NCI-H526 (cell line): ENCODE measurements at regions not wholly inside any gene's neighbourhood (a gene's known extent, or its start where the extent isn't known, plus 50 kb on each side); places are given as distances from the start of the nearest gene placed in this dataset.
"Not testable (repeated sequence)": the region's sequence is repeated elsewhere in the genome, so short reads cannot be mapped to it uniquely, and the experiment has no call there.

Experiments used
- DNase-seq, 2 experiments: peaks; one replicate each; lab custom pipeline; 2025; lab: John Stamatoyannopoulos, UW

GRCh38 chr2:52558265-52558664 lies 1209.3 kb upstream of the CHAC2 start:
- DNase-seq, result no peak

- DNase-seq, result no peak
These were observed 1225.3 kb upstream of the CHAC2 start for GRCh38 chr2:52542297-52542696.

- no peak for DNase-seq
These were observed 1228.3 kb upstream of the CHAC2 start for GRCh38 chr2:52539026-52539970.

GRCh38 chr2:52537588-52537987 lies 1230.0 kb upstream of the CHAC2 start:
- DNase-seq, result no peak

- DNase-seq, result no peak
These were observed 1230.6 kb upstream of the CHAC2 start for GRCh38 chr2:52536929-52537460.

- no peak for DNase-seq
These were observed 1234.6 kb upstream of the CHAC2 start for GRCh38 chr2:52532956-52533355.

GRCh38 chr2:52526735-52527134 lies 1240.9 kb upstream of the CHAC2 start:
- no peak for DNase-seq

GRCh38 chr2:52520644-52521043 lies 1247.0 kb upstream of the CHAC2 start:
- DNase-seq, result no peak

- no peak for DNase-seq
These were observed 1248.9 kb upstream of the CHAC2 start for GRCh38 chr2:52518678-52519077.

- DNase-seq, result no peak
These were observed 1254.8 kb upstream of the CHAC2 start for GRCh38 chr2:52512760-52513159.

- DNase-seq, result no peak
These were observed 1257.2 kb upstream of the CHAC2 start for GRCh38 chr2:52510432-52510831.

- no peak for DNase-seq
These were observed 1265.1 kb upstream of the CHAC2 start for GRCh38 chr2:52502476-52502860.

- no peak for DNase-seq
These were observed 1265.7 kb upstream of the CHAC2 start for GRCh38 chr2:52501715-52502475.

- no peak for DNase-seq
These were observed 1267.0 kb upstream of the CHAC2 start for GRCh38 chr2:52500561-52500960.

GRCh38 chr2:52498077-52498750 lies 1269.4 kb upstream of the CHAC2 start:
- DNase-seq, result no peak

GRCh38 chr2:52495816-52496215 lies 1271.8 kb upstream of the CHAC2 start:
- DNase-seq, result no peak

GRCh38 chr2:52477166-52477565 lies 1290.4 kb upstream of the CHAC2 start:
- no peak for DNase-seq

GRCh38 chr2:52475590-52475989 lies 1292.0 kb upstream of the CHAC2 start:
- DNase-seq, result no peak

- DNase-seq, result no peak
These were observed 1293.5 kb upstream of the CHAC2 start for GRCh38 chr2:52474091-52474490.

GRCh38 chr2:52473526-52473925 lies 1294.1 kb upstream of the CHAC2 start:
- DNase-seq, result no peak

GRCh38 chr2:52470457-52470856 lies 1297.1 kb upstream of the CHAC2 start:
- not testable (repeated sequence) for DNase-seq

- no peak for DNase-seq
These were observed 1300.4 kb upstream of the CHAC2 start for GRCh38 chr2:52467189-52467588.
